Naive thymus-derived CD4-positive, alpha-beta T cell (primary cell): ENCODE measurements at regions not wholly inside any gene's neighbourhood (a gene's known extent, or its start where the extent isn't known, plus 50 kb on each side); places are given as distances from the start of the nearest gene placed in this dataset.
"Not testable (repeated sequence)": the region's sequence is repeated elsewhere in the genome, so short reads cannot be mapped to it uniquely, and the experiment has no call there.

ENCODE experiments used
- ATAC-seq: fragments of 150-1000 bp; cut with Tn5 transposase; 2 replicates; pipeline ENCODE4 v1.10.0; 2021; ENCODE audit warnings: mild to moderate bottlenecking, moderate library complexity
- CTCF ChIA-PET: fragments of 350-600 bp; sonication (Branson Sonifier 250); formaldehyde crosslinking; loops from one replicate; lab custom pipeline; 2021; ENCODE audit warnings: antibody characterized with exemption; lab: Charles Lee
- POLR2A ChIA-PET: fragments of 350-600 bp; sonication (Branson Sonifier 250); formaldehyde crosslinking; loops from one replicate; lab custom pipeline; 2021; ENCODE audit warnings: antibody characterized with exemption, inconsistent platforms; lab: Charles Lee
- DNase-seq, 9 donors: peaks; one replicate each; pipeline versions ENCODE4 v3.0.0 to v3.0.0-alpha.2; 2020 to 2022; ENCODE audit warnings: mixed read lengths in 1 of 9
- H3K27ac ChIP-seq: one replicate; pipeline ENCODE4 v1.7.0; 2013; ENCODE audit warnings: mild to moderate bottlenecking, low read depth, low read length, moderate library complexity
- H3K27me3 ChIP-seq, 2 donors: one replicate each; pipeline ENCODE4 v1.7.0; 2013; ENCODE audit warnings: low read length in 2 of 2, mild to moderate bottlenecking in 2 of 2, moderate library complexity in 2 of 2; ENCODE audit not compliant: control insufficient read depth in 2 of 2, insufficient read depth in 2 of 2
- H3K36me3 ChIP-seq, 3 experiments: 1 replicate in 2 of 3; 2 replicates in 1 of 3; pipeline ENCODE4 v1.7.0; 2013; ENCODE audit warnings: low read length in 3 of 3, mild to moderate bottlenecking in 3 of 3, moderate library complexity in 1 of 3; ENCODE audit not compliant: insufficient read depth in 3 of 3, control insufficient read depth in 2 of 3
- H3K4me1 ChIP-seq, 2 donors: one replicate each; pipeline ENCODE4 v1.7.0; 2013; ENCODE audit warnings: low read length in 2 of 2, mild to moderate bottlenecking in 2 of 2, moderate library complexity in 1 of 2; ENCODE audit not compliant: control insufficient read depth in 2 of 2, insufficient read depth in 2 of 2
- H3K4me3 ChIP-seq: 2 replicates; pipeline ENCODE4 v1.7.0; 2013; ENCODE audit warnings: mild to moderate bottlenecking, low read length
- H3K9me3 ChIP-seq, 3 experiments: 1 replicate in 2 of 3; 2 replicates in 1 of 3; pipeline ENCODE4 v1.7.0; 2013; ENCODE audit warnings: low read length in 3 of 3; ENCODE audit not compliant: control insufficient read depth in 2 of 3
- H3K27ac Mint-ChIP-seq, 9 donors: one replicate each; pipeline ENCODE4 v1.8.0; 2020 to 2022; ENCODE audit warnings: mixed read lengths in 9 of 9, mild to moderate bottlenecking in 8 of 9, moderate library complexity in 5 of 9, inconsistent platforms in 2 of 9
- H3K27me3 Mint-ChIP-seq, 5 donors: one replicate each; pipeline ENCODE4 v1.8.0; 2021 to 2022; ENCODE audit warnings: mixed read lengths in 5 of 5, mild to moderate bottlenecking in 1 of 5
- H3K36me3 Mint-ChIP-seq, 5 donors: one replicate each; pipeline ENCODE4 v1.8.0; 2020 to 2022; ENCODE audit warnings: mixed read lengths in 5 of 5, mild to moderate bottlenecking in 3 of 5, inconsistent platforms in 1 of 5
- H3K4me1 Mint-ChIP-seq, 7 donors: one replicate each; pipeline ENCODE4 v1.8.0; 2020 to 2022; ENCODE audit warnings: mixed read lengths in 7 of 7, mild to moderate bottlenecking in 3 of 7, inconsistent platforms in 1 of 7
- H3K4me3 Mint-ChIP-seq, 10 donors: one replicate each; pipeline ENCODE4 v1.8.0; 2020 to 2022; ENCODE audit warnings: mild to moderate bottlenecking in 10 of 10, mixed read lengths in 10 of 10, moderate library complexity in 6 of 10, inconsistent platforms in 2 of 10
- H3K9me3 Mint-ChIP-seq, 11 donors: one replicate each; pipeline ENCODE4 v1.8.0; 2020 to 2022; ENCODE audit warnings: mixed read lengths in 11 of 11, mild to moderate bottlenecking in 4 of 11, inconsistent platforms in 1 of 11, moderate library complexity in 1 of 11
- intact Hi-C, 2 donors: fragments of 100-400 bp; cut with micrococcal nuclease; formaldehyde crosslinking; loops; one replicate each; pipeline ENCODE4 v1.15.1; 2023

- Histone ChIP-seq H3K27me3 (no peaks in the 10 kb centered on the region), H3K4me3 (no peak overlapping the region), H3K4me1 (no peaks in the 10 kb centered on the region), H3K27ac (no peak overlapping the region), H3K36me3 (no peaks in the 10 kb centered on the region), H3K9me3 (no peaks in the 10 kb centered on the region)
- Mint-ChIP-seq H3K4me1 (no peaks in the 10 kb centered on the region), H3K36me3 (no peaks in the 10 kb centered on the region), H3K4me3 (no peak overlapping the region), H3K9me3 (peaks cover 0 to 6% (median 3%) of the 10 kb centered on the region in 11 donors), H3K27ac (no peak overlapping the region), H3K27me3 (peaks cover 0 to 11% (median 4%) of the 10 kb centered on the region in 5 donors)
- ChIA-PET CTCF (no interaction called here), POLR2A (no interaction called here)
- intact Hi-C loops, result no loop called here
- no peak for ATAC-seq
- no peak for DNase-seq
Measured at GRCh38 chr9:18061332-18061731, 412.6 kb upstream of the ADAMTSL1 start.

GRCh38 chr9:18061856-18062255 lies 412.1 kb upstream of the ADAMTSL1 start:
- Mint-ChIP-seq H3K27ac (no peak overlapping the region), H3K4me1 (no peaks in the 10 kb centered on the region), H3K4me3 (no peak overlapping the region), H3K27me3 (peaks cover 0 to 11% (median 4%) of the 10 kb centered on the region in 5 donors), H3K9me3 (peaks cover 0 to 6% (median 3%) of the 10 kb centered on the region in 11 donors), H3K36me3 (no peaks in the 10 kb centered on the region)
- intact Hi-C loops, result no loop called here
- Histone ChIP-seq H3K27ac (no peak overlapping the region), H3K4me1 (no peaks in the 10 kb centered on the region), H3K27me3 (no peaks in the 10 kb centered on the region), H3K4me3 (no peak overlapping the region), H3K36me3 (no peaks in the 10 kb centered on the region), H3K9me3 (no peaks in the 10 kb centered on the region)
- CTCF ChIA-PET, result no interaction called here
- no peak for ATAC-seq
- DNase-seq, result no peak
- POLR2A ChIA-PET, result no interaction called here

- ChIA-PET CTCF (no interaction called here), POLR2A (no interaction called here)
- H3K36me3 ChIP-seq, result no peaks in the 10 kb centered on the region
- H3K27me3 ChIP-seq, result no peaks in the 10 kb centered on the region
- Mint-ChIP-seq H3K27ac (no peak overlapping the region), H3K27me3 (peaks cover 0 to 11% (median 4%) of the 10 kb centered on the region in 5 donors), H3K4me3 (no peak overlapping the region), H3K36me3 (no peaks in the 10 kb centered on the region), H3K4me1 (no peaks in the 10 kb centered on the region), H3K9me3 (peaks cover 0 to 6% (median 3%) of the 10 kb centered on the region in 11 donors)
- no peaks in the 10 kb centered on the region for H3K9me3 ChIP-seq
- no peaks in the 10 kb centered on the region for H3K4me1 ChIP-seq
- ATAC-seq, result no peak
- H3K4me3 ChIP-seq, result no peak overlapping the region
- intact Hi-C loops, result no loop called here
- no peak for DNase-seq
- H3K27ac ChIP-seq, result no peak overlapping the region
Measured at GRCh38 chr9:18063856-18064390, 410.0 kb upstream of the ADAMTSL1 start.

GRCh38 chr9:18066608-18067007 lies 407.3 kb upstream of the ADAMTSL1 start:
- H3K4me1 Mint-ChIP-seq, H3K9me3 ChIP-seq, H3K36me3 ChIP-seq, H3K27ac ChIP-seq, intact Hi-C loops, CTCF ChIA-PET, ATAC-seq, H3K27ac Mint-ChIP-seq, H3K4me3 Mint-ChIP-seq, H3K4me1 ChIP-seq, POLR2A ChIA-PET, DNase-seq, H3K9me3 Mint-ChIP-seq, H3K36me3 Mint-ChIP-seq, H3K27me3 ChIP-seq, H3K4me3 ChIP-seq: not testable (repeated sequence)
- H3K27me3 Mint-ChIP-seq, result peaks cover 0 to 11% (median 4%) of the 10 kb centered on the region in 5 donors

- no peaks in the 10 kb centered on the region for H3K36me3 ChIP-seq
- POLR2A ChIA-PET, result no interaction called here
- no peaks in the 10 kb centered on the region for H3K4me1 ChIP-seq
- no peak overlapping the region for H3K27ac Mint-ChIP-seq
- peaks cover 0 to 6% (median 3%) of the 10 kb centered on the region in 11 donors for H3K9me3 Mint-ChIP-seq
- no peaks in the 10 kb centered on the region for H3K4me1 Mint-ChIP-seq
- no peak overlapping the region for H3K4me3 ChIP-seq
- peaks cover 0 to 11% (median 4%) of the 10 kb centered on the region in 5 donors for H3K27me3 Mint-ChIP-seq
- ATAC-seq (no peak), DNase-seq (no peak)
- no peak overlapping the region for H3K27ac ChIP-seq
- H3K36me3 Mint-ChIP-seq, result no peaks in the 10 kb centered on the region
- H3K9me3 ChIP-seq, result no peaks in the 10 kb centered on the region
- no peak overlapping the region for H3K4me3 Mint-ChIP-seq
- H3K27me3 ChIP-seq, result no peaks in the 10 kb centered on the region
- intact Hi-C loops, result no loop called here
- CTCF ChIA-PET, result no interaction called here
Measured at GRCh38 chr9:18067548-18068120, 406.3 kb upstream of the ADAMTSL1 start.

- Mint-ChIP-seq H3K4me1 (no peaks in the 10 kb centered on the region), H3K4me3 (no peak overlapping the region), H3K9me3 (peaks cover 0 to 6% (median 3%) of the 10 kb centered on the region in 11 donors), H3K27me3 (peaks cover 0 to 11% (median 0%) of the 10 kb centered on the region in 5 donors), H3K27ac (no peak overlapping the region), H3K36me3 (no peaks in the 10 kb centered on the region)
- intact Hi-C loops, result no loop called here
- ATAC-seq (no peak), DNase-seq (no peak)
- CTCF ChIA-PET, result no interaction called here
- H3K27me3 ChIP-seq, result no peaks in the 10 kb centered on the region
- no peaks in the 10 kb centered on the region for H3K36me3 ChIP-seq
- no peaks in the 10 kb centered on the region for H3K9me3 ChIP-seq
- H3K4me3 ChIP-seq, result no peak overlapping the region
- no peaks in the 10 kb centered on the region for H3K4me1 ChIP-seq
- POLR2A ChIA-PET, result no interaction called here
- no peak overlapping the region for H3K27ac ChIP-seq
Measured at GRCh38 chr9:18068900-18069299, 405.1 kb upstream of the ADAMTSL1 start.

GRCh38 chr9:18071651-18072060 lies 402.3 kb upstream of the ADAMTSL1 start:
- H3K4me1 Mint-ChIP-seq, result no peaks in the 10 kb centered on the region
- no peak overlapping the region for H3K4me3 Mint-ChIP-seq
- DNase-seq (no peak), ATAC-seq (no peak)
- H3K27ac Mint-ChIP-seq, result no peak overlapping the region
- Histone ChIP-seq H3K36me3 (no peaks in the 10 kb centered on the region), H3K4me1 (no peaks in the 10 kb centered on the region), H3K9me3 (no peaks in the 10 kb centered on the region), H3K27me3 (no peaks in the 10 kb centered on the region), H3K4me3 (no peak overlapping the region), H3K27ac (no peak overlapping the region)
- no peaks in the 10 kb centered on the region for H3K27me3 Mint-ChIP-seq
- POLR2A ChIA-PET, result no interaction called here
- no peaks in the 10 kb centered on the region for H3K36me3 Mint-ChIP-seq
- CTCF ChIA-PET, result no interaction called here
- peaks cover 0 to 6% (median 0%) of the 10 kb centered on the region in 11 donors for H3K9me3 Mint-ChIP-seq
- intact Hi-C loops, result no loop called here
